ENCODE measurements at regions not wholly inside any gene's neighbourhood (a gene's known extent, or its start where the extent isn't known, plus 50 kb on each side); places are given as distances from the start of the nearest gene placed in this dataset.

- Histone ChIP-seq H3K4me1 (replicated peaks in 1 of 4; ENCODE audit: control insufficient read depth in 3 of 4, insufficient read depth in 4 of 4, low read length in 3 of 4) (no peaks in the 10 kb centered on the region), H3K18ac (ENCODE audit: extremely low read depth, low read length) (no peak overlapping the region), H3K23me2 (ENCODE audit: low read depth, low read length) (no peaks in the 10 kb centered on the region; the same call in 1 of the 2 replicates), H2AFZ (ENCODE audit: low read length) (no peak overlapping the region), H2BK120ac (replicated peaks; ENCODE audit: low read depth, low read length) (no peak overlapping the region), H3K36me3 (ENCODE audit: control insufficient read depth in 2 of 4, insufficient read depth in 4 of 4, low read length in 3 of 4) (no peaks in the 10 kb centered on the region), H2AK5ac (ENCODE audit: low read depth, low read length) (no peak overlapping the region), H3K27me3 (replicated peaks in 1 of 4; ENCODE audit: control insufficient read depth in 3 of 4, extremely low read depth in 1 of 4, insufficient read depth in 3 of 4, low read length in 3 of 4) (no peaks in the 10 kb centered on the region), H3K14ac (ENCODE audit: insufficient read length) (no peak overlapping the region), H3K4me2 (ENCODE audit: insufficient read depth in 1 of 2, low read depth in 2 of 2, low read length in 2 of 2) (no peak overlapping the region), H4K91ac (replicated peaks; ENCODE audit: insufficient read length, low read length) (no peak overlapping the region), H3K27ac (ENCODE audit: low read depth, low read length) (no peak overlapping the region), H3K9me3 (ENCODE audit: insufficient read depth in 2 of 2, low read depth in 1 of 2, low read length in 1 of 2) (no peaks in the 10 kb centered on the region), H4K5ac (ENCODE audit: insufficient read length, low read depth, low read length) (no peak overlapping the region), H3K79me2 (ENCODE audit: control insufficient read depth in 1 of 2, insufficient read depth in 2 of 2, low read length in 2 of 2) (no peaks in the 10 kb centered on the region), H3K56ac (replicated peaks; ENCODE audit: insufficient read length, low read depth, low read length) (no peak overlapping the region), H3K4ac (replicated peaks; ENCODE audit: insufficient read length, low read depth, low read length) (no peak overlapping the region), H3K4me3 (ENCODE audit: extremely low read depth in 1 of 4, insufficient read depth in 2 of 4, low read depth in 3 of 4, low read length in 4 of 4) (no peak overlapping the region), H2BK5ac (ENCODE audit: low read depth, low read length) (no peak overlapping the region), H3K23ac (ENCODE audit: insufficient read length) (no peak overlapping the region), H4K8ac (ENCODE audit: extremely low read depth, insufficient read depth, low read length) (no peak overlapping the region), H3K9ac (replicated peaks in 1 of 4; ENCODE audit: extremely low read depth in 1 of 4, low read depth in 3 of 4, low read length in 3 of 4) (no peak overlapping the region), H4K20me1 (replicated peaks in 1 of 2; ENCODE audit: control insufficient read depth in 1 of 2, insufficient read depth in 2 of 2, low read length in 2 of 2) (no peaks in the 10 kb centered on the region), H2BK20ac (ENCODE audit: low read length) (no peak overlapping the region), H3K79me1 (ENCODE audit: low read depth, low read length) (no peaks in the 10 kb centered on the region), H2BK15ac (ENCODE audit: low read length) (no peak overlapping the region), H2BK12ac (ENCODE audit: low read depth, low read length) (no peak overlapping the region)
- FAIRE-seq (no peak), DNase-seq (ENCODE audit: low read depth in 1 of 2, low spot score in 2 of 2) (peak in 1 of 2 experiments; percentile 10)
- WGBS, 2 experiments (ENCODE audit: extremely low coverage in 1 of 2, insufficient coverage in 1 of 2, insufficient read length in 1 of 2, insufficient replicate concordance in 2 of 2, low coverage in 1 of 2, low lambda C conversion rate in 2 of 2, missing lambda C conversion rate in 1 of 2), result 88% methylated on average over 3 of the region's 3 CpGs; no CpG with 5 or more reads in 1 of the 2 experiments
- CTCF ChIA-PET (ENCODE audit: partially characterized antibody), result interaction anchor here (1.5 kb wide), 1 partner anchor 12 kb away, joined by 5 read pairs; no protein-coding TSS in a partner anchor
- no peak for TF ChIP-seq HDAC2 (IDR thresholded peaks at IDR 0.05; ENCODE audit: borderline replicate concordance in 1 of 2, low read depth in 2 of 2, low read length in 2 of 2)
- POLR2A ChIA-PET (ENCODE audit: partially characterized antibody), result no interaction called here
Observed at GRCh38 chr2:236934656-236935055, 151.0 kb upstream of the COPS8 start.

Measured in H1 (cell line).